Stomach (tissue), 4 donors: ENCODE measurements at regions not wholly inside any gene's neighbourhood (a gene's known extent, or its start where the extent isn't known, plus 50 kb on each side); places are given as distances from the start of the nearest gene placed in this dataset.

Experiments used
- POLR2A ChIP-seq, 4 donors: fragments of 450-650 bp; IDR thresholded peaks; one replicate each; pipeline ENCODE4 v1.6.1; 2016; ENCODE audit warnings: antibody characterized with exemption in 4 of 4, control low read depth in 2 of 4, mild to moderate bottlenecking in 1 of 4, moderate library complexity in 1 of 4
- POLR2AphosphoS5 ChIP-seq, 3 donors: sonication (generic); formaldehyde crosslinking; IDR thresholded peaks; one replicate each; pipeline ENCODE4 v1.6.1; 2016; ENCODE audit warnings: antibody characterized with exemption in 3 of 3
- TF ChIP-seq, protein P1 (sequence below), 7 experiments: fragments of 450-650 bp in 4 of 7; fragments of 200-600 bp in 3 of 7; sonication (generic) in 3 of 7; IDR thresholded peaks; one replicate each; pipeline ENCODE4 v1.5.1; 2016 to 2019; ENCODE audit warnings: antibody characterized with exemption in 7 of 7, control low read depth in 2 of 7, mild to moderate bottlenecking in 1 of 7

- TF ChIP-seq, protein P1, sequence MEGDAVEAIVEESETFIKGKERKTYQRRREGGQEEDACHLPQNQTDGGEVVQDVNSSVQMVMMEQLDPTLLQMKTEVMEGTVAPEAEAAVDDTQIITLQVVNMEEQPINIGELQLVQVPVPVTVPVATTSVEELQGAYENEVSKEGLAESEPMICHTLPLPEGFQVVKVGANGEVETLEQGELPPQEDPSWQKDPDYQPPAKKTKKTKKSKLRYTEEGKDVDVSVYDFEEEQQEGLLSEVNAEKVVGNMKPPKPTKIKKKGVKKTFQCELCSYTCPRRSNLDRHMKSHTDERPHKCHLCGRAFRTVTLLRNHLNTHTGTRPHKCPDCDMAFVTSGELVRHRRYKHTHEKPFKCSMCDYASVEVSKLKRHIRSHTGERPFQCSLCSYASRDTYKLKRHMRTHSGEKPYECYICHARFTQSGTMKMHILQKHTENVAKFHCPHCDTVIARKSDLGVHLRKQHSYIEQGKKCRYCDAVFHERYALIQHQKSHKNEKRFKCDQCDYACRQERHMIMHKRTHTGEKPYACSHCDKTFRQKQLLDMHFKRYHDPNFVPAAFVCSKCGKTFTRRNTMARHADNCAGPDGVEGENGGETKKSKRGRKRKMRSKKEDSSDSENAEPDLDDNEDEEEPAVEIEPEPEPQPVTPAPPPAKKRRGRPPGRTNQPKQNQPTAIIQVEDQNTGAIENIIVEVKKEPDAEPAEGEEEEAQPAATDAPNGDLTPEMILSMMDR (IDR thresholded peaks at IDR 0.05) = no peak
- TF ChIP-seq POLR2A (IDR thresholded peaks at IDR 0.05) = no peak
- no peak for TF ChIP-seq POLR2AphosphoS5 (IDR thresholded peaks at IDR 0.05)
These were observed 283.8 kb downstream of the RAP2B start for GRCh38 chr3:153445817-153446216.
